ENCODE measurements at regions not wholly inside any gene's neighbourhood (a gene's known extent, or its start where the extent isn't known, plus 50 kb on each side); places are given as distances from the start of the nearest gene placed in this dataset. TPM values are rescaled to one million over a fixed set of nuclear protein-coding genes. Genes with fewer than 3 reads are reported as not detected.
"Not testable (repeated sequence)": the region's sequence is repeated elsewhere in the genome, so short reads cannot be mapped to it uniquely, and the experiment has no call there.

- H4K20me1 ChIP-seq (replicated peaks; ENCODE audit: control insufficient read depth, extremely low read depth, insufficient read depth, low read length); POLR2A ChIA-PET; dilution Hi-C loops (cut with MboI; ENCODE audit: extremely low pct_ligation_motif_present, low sequenced_read_pairs): not testable (repeated sequence)
Measured at GRCh38 chr20:30724688-30725074, 532.8 kb upstream of the DEFB115 start.

GRCh38 chr20:30725188-30725587 lies 532.3 kb upstream of the DEFB115 start:
- H3K9ac ChIP-seq (replicated peaks; ENCODE audit: extremely low read depth, insufficient read depth, low read length); FAIRE-seq; H3K9me1 ChIP-seq (replicated peaks; ENCODE audit: control insufficient read depth, extremely low read depth, insufficient read depth, low read length): not testable (repeated sequence)

More at GRCh38 chr20:30724688-30725074, 532.8 kb upstream of the DEFB115 start:
- DNase-seq (ENCODE audit: low read depth, low spot score); H3K36me3 ChIP-seq (ENCODE audit: control insufficient read depth in 2 of 2, extremely low read depth in 1 of 2, insufficient read depth in 2 of 2, low read length in 2 of 2); H3K4me2 ChIP-seq (ENCODE audit: insufficient read depth, low read length); H3K27ac ChIP-seq (ENCODE audit: insufficient read depth, low read depth, low read length); intact Hi-C loops (cut with micrococcal nuclease); CTCF ChIA-PET; FAIRE-seq; H3K4me3 ChIP-seq (replicated peaks in 1 of 3; ENCODE audit: insufficient read depth in 1 of 3, low read depth in 1 of 3, low read length in 3 of 3); H3K27me3 ChIP-seq (ENCODE audit: control insufficient read depth in 2 of 2, insufficient read depth in 2 of 2, low read length in 2 of 2); H3K9me1 ChIP-seq (replicated peaks; ENCODE audit: control insufficient read depth, extremely low read depth, insufficient read depth, low read length); H3K9me3 ChIP-seq (replicated peaks; ENCODE audit: control insufficient read depth, insufficient read depth, low read length); H3K4me1 ChIP-seq (ENCODE audit: control insufficient read depth, extremely low read depth, insufficient read depth, low read length); H3K79me2 ChIP-seq (ENCODE audit: control insufficient read depth, insufficient read depth, low read length); H2AFZ ChIP-seq (ENCODE audit: low read depth, low read length); BruUV-seq (replicated peaks); H3K9ac ChIP-seq (replicated peaks; ENCODE audit: extremely low read depth, insufficient read depth, low read length): not testable (repeated sequence)

GRCh38 chr20:30728271-30728885 lies 529.1 kb upstream of the DEFB115 start:
- H3K27me3 ChIP-seq (ENCODE audit: control insufficient read depth in 2 of 2, insufficient read depth in 2 of 2, low read length in 2 of 2); DNase-seq (ENCODE audit: low read depth, low spot score); H4K20me1 ChIP-seq (replicated peaks; ENCODE audit: control insufficient read depth, extremely low read depth, insufficient read depth, low read length); H3K9ac ChIP-seq (replicated peaks; ENCODE audit: extremely low read depth, insufficient read depth, low read length); H2AFZ ChIP-seq (ENCODE audit: low read depth, low read length); dilution Hi-C loops (cut with MboI; ENCODE audit: extremely low pct_ligation_motif_present, low sequenced_read_pairs); H3K9me3 ChIP-seq (replicated peaks; ENCODE audit: control insufficient read depth, insufficient read depth, low read length); H3K27ac ChIP-seq (ENCODE audit: insufficient read depth, low read depth, low read length); H3K4me3 ChIP-seq (replicated peaks in 1 of 3; ENCODE audit: insufficient read depth in 1 of 3, low read depth in 1 of 3, low read length in 3 of 3); FAIRE-seq; POLR2A ChIA-PET; intact Hi-C loops (cut with micrococcal nuclease); H3K36me3 ChIP-seq (ENCODE audit: control insufficient read depth in 2 of 2, extremely low read depth in 1 of 2, insufficient read depth in 2 of 2, low read length in 2 of 2); CTCF ChIA-PET; BruUV-seq (replicated peaks); H3K4me1 ChIP-seq (ENCODE audit: control insufficient read depth, extremely low read depth, insufficient read depth, low read length); H3K4me2 ChIP-seq (ENCODE audit: insufficient read depth, low read length); H3K9me1 ChIP-seq (replicated peaks; ENCODE audit: control insufficient read depth, extremely low read depth, insufficient read depth, low read length); H3K79me2 ChIP-seq (ENCODE audit: control insufficient read depth, insufficient read depth, low read length): not testable (repeated sequence)

More at GRCh38 chr20:30725188-30725587, 532.3 kb upstream of the DEFB115 start:
- CTCF ChIA-PET; H3K4me1 ChIP-seq (ENCODE audit: control insufficient read depth, extremely low read depth, insufficient read depth, low read length); H3K9me3 ChIP-seq (replicated peaks; ENCODE audit: control insufficient read depth, insufficient read depth, low read length); H3K4me2 ChIP-seq (ENCODE audit: insufficient read depth, low read length); dilution Hi-C loops (cut with MboI; ENCODE audit: extremely low pct_ligation_motif_present, low sequenced_read_pairs); H3K27ac ChIP-seq (ENCODE audit: insufficient read depth, low read depth, low read length); BruUV-seq (replicated peaks); H3K4me3 ChIP-seq (replicated peaks in 1 of 3; ENCODE audit: insufficient read depth in 1 of 3, low read depth in 1 of 3, low read length in 3 of 3); POLR2A ChIA-PET; H3K79me2 ChIP-seq (ENCODE audit: control insufficient read depth, insufficient read depth, low read length); H3K36me3 ChIP-seq (ENCODE audit: control insufficient read depth in 2 of 2, extremely low read depth in 1 of 2, insufficient read depth in 2 of 2, low read length in 2 of 2); intact Hi-C loops (cut with micrococcal nuclease); H4K20me1 ChIP-seq (replicated peaks; ENCODE audit: control insufficient read depth, extremely low read depth, insufficient read depth, low read length); DNase-seq (ENCODE audit: low read depth, low spot score); H2AFZ ChIP-seq (ENCODE audit: low read depth, low read length); H3K27me3 ChIP-seq (ENCODE audit: control insufficient read depth in 2 of 2, insufficient read depth in 2 of 2, low read length in 2 of 2): not testable (repeated sequence)

Small RNA genes in the stretch of these regions (small RNA-seq; reads per million reads assigned to genes)
- gene RF00002 (ENCODE audit: insufficient read depth, insufficient read length, low read depth, low replicate concordance) = not detected
- gene RF00026 (ENCODE audit: insufficient read depth, insufficient read length, low read depth, low replicate concordance) = not detected

Data from endothelial cell of umbilical vein (primary cell).